ENCODE measurements at regions not wholly inside any gene's neighbourhood (a gene's known extent, or its start where the extent isn't known, plus 50 kb on each side); places are given as distances from the start of the nearest gene placed in this dataset.
A peak's percentile ranks its signal among the peaks of the same experiment; 100 is the strongest.

DNA sequence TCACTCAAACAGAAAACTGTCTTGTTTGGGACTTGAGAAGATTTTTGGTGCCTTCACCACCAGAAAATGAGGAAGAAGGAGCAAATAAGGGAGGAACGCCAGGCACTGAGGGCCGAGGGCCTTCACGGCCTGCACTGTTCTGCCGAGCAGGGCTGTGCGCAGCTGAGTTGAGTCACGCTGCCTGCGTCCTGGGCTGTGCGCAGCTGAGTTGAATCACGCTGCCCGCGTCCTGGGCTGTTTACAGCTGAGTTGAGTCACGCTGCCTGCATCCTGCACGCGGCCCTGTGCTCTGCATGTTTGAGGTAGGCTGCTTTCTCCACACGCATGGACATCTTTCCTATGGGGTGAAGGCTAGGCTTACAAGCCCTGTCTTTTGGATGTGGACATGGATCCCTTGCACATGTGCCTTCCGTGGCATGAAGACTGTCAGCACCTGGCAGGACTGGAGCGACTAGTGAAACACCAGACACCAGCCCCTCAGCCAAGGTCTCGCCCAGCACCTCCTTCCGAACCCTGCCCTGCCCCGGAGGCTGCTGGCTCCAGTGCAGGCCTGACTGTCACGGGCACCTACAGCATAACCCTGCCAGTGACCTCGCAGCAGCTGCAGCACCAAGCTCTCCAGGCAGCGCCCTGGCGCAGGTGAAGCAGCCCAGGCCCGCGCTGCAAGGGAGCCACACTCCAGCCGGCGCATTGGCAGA is 96.7 kb downstream of the HTR5A start:
- dilution Hi-C loops (cut with MboI; ENCODE audit: extremely low pct_ligation_motif_present, low sequenced_read_pairs) = no loop called here
- H3K36me3 ChIP-seq (ENCODE audit: control insufficient read depth in 2 of 2, extremely low read depth in 1 of 2, insufficient read depth in 2 of 2, low read length in 2 of 2) = no peaks in the 10 kb centered on the region
- no peaks in the 10 kb centered on the region for H3K27me3 ChIP-seq (ENCODE audit: control insufficient read depth in 2 of 2, insufficient read depth in 2 of 2, low read length in 2 of 2)
- BruUV-seq (replicated peaks) = no TSS peak
- H3K4me2 ChIP-seq (ENCODE audit: insufficient read depth, low read length) = no peak overlapping the region
- H3K4me1 ChIP-seq (ENCODE audit: control insufficient read depth, extremely low read depth, insufficient read depth, low read length) = no peaks in the 10 kb centered on the region
- ChIA-PET POLR2A (interaction anchor here (1.4 kb wide), 1 partner anchor 164 kb away, joined by 4 read pairs; the partner anchor contains the start of gene PAXIP1), CTCF (interaction anchor here (1.2 to 1.6 kb wide), 3 partner anchors 23 to 190 kb away, joined by 3 to 7 read pairs (median 3); no protein-coding TSS in a partner anchor)
- no peak overlapping the region for H3K9ac ChIP-seq (replicated peaks; ENCODE audit: extremely low read depth, insufficient read depth, low read length)
- no peaks in the 10 kb centered on the region for H3K9me3 ChIP-seq (replicated peaks; ENCODE audit: control insufficient read depth, insufficient read depth, low read length)
- no peak overlapping the region for H2AFZ ChIP-seq (ENCODE audit: low read depth, low read length)
- no peaks in the 10 kb centered on the region for H4K20me1 ChIP-seq (replicated peaks; ENCODE audit: control insufficient read depth, extremely low read depth, insufficient read depth, low read length)
- H3K9me1 ChIP-seq (replicated peaks; ENCODE audit: control insufficient read depth, extremely low read depth, insufficient read depth, low read length) = no peaks in the 10 kb centered on the region
- peak; percentile 84 for DNase-seq (ENCODE audit: low read depth, low spot score)
- H3K27ac ChIP-seq (ENCODE audit: insufficient read depth, low read depth, low read length) = no peak overlapping the region
- intact Hi-C loops (cut with micrococcal nuclease) = loop anchor here (1.0 to 2.0 kb wide), 6 partner anchors 23 to 239 kb away; partner anchors contain the start of genes HTR5A, INSIG1 and PAXIP1
- no peak overlapping the region for H3K4me3 ChIP-seq (replicated peaks in 1 of 3; ENCODE audit: insufficient read depth in 1 of 3, low read depth in 1 of 3, low read length in 3 of 3)
- peak; percentile 69 for FAIRE-seq
- TF ChIP-seq, protein P1, sequence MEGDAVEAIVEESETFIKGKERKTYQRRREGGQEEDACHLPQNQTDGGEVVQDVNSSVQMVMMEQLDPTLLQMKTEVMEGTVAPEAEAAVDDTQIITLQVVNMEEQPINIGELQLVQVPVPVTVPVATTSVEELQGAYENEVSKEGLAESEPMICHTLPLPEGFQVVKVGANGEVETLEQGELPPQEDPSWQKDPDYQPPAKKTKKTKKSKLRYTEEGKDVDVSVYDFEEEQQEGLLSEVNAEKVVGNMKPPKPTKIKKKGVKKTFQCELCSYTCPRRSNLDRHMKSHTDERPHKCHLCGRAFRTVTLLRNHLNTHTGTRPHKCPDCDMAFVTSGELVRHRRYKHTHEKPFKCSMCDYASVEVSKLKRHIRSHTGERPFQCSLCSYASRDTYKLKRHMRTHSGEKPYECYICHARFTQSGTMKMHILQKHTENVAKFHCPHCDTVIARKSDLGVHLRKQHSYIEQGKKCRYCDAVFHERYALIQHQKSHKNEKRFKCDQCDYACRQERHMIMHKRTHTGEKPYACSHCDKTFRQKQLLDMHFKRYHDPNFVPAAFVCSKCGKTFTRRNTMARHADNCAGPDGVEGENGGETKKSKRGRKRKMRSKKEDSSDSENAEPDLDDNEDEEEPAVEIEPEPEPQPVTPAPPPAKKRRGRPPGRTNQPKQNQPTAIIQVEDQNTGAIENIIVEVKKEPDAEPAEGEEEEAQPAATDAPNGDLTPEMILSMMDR (IDR thresholded peaks at IDR 0.05; ENCODE audit: extremely low read depth in 1 of 2, insufficient read depth in 1 of 2, low read depth in 1 of 2, low read length in 2 of 2) = no peak
- TF ChIP-seq POLR2A (IDR thresholded peaks at IDR 0.05; ENCODE audit: low read depth, low read length) (no peak), POLR2AphosphoS5 (IDR thresholded peaks at IDR 0.05; ENCODE audit: insufficient read depth, low read depth, low read length) (peak; percentile 58), FOS (IDR thresholded peaks at IDR 0.05; ENCODE audit: borderline replicate concordance, insufficient read depth, low read length) (peak; percentile 92), JUN (IDR thresholded peaks at IDR 0.05; ENCODE audit: borderline replicate concordance, insufficient read depth, insufficient read length, low read depth) (peak; percentile 81), GATA2 (IDR thresholded peaks at IDR 0.05; ENCODE audit: insufficient read depth, insufficient read length, low read depth, low read length) (no peak), MAX (IDR thresholded peaks at IDR 0.05; ENCODE audit: insufficient read depth, insufficient read length) (peak; percentile 94), EZH2 (IDR thresholded peaks at IDR 0.05; ENCODE audit: borderline replicate concordance, low read depth, low read length, severe bottlenecking) (no peak), MYC (IDR thresholded peaks at IDR 0.05; ENCODE audit: low read depth, low read length) (peak; percentile 84)
- no peaks in the 10 kb centered on the region for H3K79me2 ChIP-seq (ENCODE audit: control insufficient read depth, insufficient read depth, low read length)
